ENCODE measurements at regions not wholly inside any gene's neighbourhood (a gene's known extent, or its start where the extent isn't known, plus 50 kb on each side); places are given as distances from the start of the nearest gene placed in this dataset.

GRCh38 chr4:135966936-135967335, 1565.4 kb downstream of the PCDH18 start:
- no peak overlapping the region for H3K27ac ChIP-seq (ENCODE audit: low read length)
- no peaks in the 10 kb centered on the region for H3K4me1 ChIP-seq (ENCODE audit: control insufficient read depth, insufficient read depth, low read length)
- no peaks in the 10 kb centered on the region for H3K27me3 ChIP-seq (ENCODE audit: control insufficient read depth, insufficient read depth, low read length)
- ChIA-PET POLR2A (no interaction called here), CTCF (no interaction called here)
- no peak overlapping the region for H3K4me3 ChIP-seq (ENCODE audit: low read depth in 2 of 2, low read length in 2 of 2)
- H3K9me3 ChIP-seq (ENCODE audit: control insufficient read depth, insufficient read depth, low read depth, low read length) = no peaks in the 10 kb centered on the region
- BruUV-seq (replicated peaks) = no TSS peak
- no peak for ATAC-seq
- intact Hi-C loops (cut with micrococcal nuclease; ENCODE audit: unreplicated experiment) (no loop called here), in situ Hi-C loops (cut with HindIII; ENCODE audit: low pct_unique_long_range_greater_than_20kb, low sequenced_read_pairs) (no loop called here)
- no peak for DNase-seq (ENCODE audit: low read depth, low spot score)
- TF ChIP-seq TCF7L2 (IDR thresholded peaks at IDR 0.05; ENCODE audit: low read depth, low read length) (no peak), POLR2AphosphoS5 (IDR thresholded peaks at IDR 0.05; ENCODE audit: low read depth, low read length) (no peak), SIN3A (IDR thresholded peaks at IDR 0.05; ENCODE audit: borderline replicate concordance, insufficient read depth, low read depth, low read length) (no peak)
- TF ChIP-seq, protein P1, sequence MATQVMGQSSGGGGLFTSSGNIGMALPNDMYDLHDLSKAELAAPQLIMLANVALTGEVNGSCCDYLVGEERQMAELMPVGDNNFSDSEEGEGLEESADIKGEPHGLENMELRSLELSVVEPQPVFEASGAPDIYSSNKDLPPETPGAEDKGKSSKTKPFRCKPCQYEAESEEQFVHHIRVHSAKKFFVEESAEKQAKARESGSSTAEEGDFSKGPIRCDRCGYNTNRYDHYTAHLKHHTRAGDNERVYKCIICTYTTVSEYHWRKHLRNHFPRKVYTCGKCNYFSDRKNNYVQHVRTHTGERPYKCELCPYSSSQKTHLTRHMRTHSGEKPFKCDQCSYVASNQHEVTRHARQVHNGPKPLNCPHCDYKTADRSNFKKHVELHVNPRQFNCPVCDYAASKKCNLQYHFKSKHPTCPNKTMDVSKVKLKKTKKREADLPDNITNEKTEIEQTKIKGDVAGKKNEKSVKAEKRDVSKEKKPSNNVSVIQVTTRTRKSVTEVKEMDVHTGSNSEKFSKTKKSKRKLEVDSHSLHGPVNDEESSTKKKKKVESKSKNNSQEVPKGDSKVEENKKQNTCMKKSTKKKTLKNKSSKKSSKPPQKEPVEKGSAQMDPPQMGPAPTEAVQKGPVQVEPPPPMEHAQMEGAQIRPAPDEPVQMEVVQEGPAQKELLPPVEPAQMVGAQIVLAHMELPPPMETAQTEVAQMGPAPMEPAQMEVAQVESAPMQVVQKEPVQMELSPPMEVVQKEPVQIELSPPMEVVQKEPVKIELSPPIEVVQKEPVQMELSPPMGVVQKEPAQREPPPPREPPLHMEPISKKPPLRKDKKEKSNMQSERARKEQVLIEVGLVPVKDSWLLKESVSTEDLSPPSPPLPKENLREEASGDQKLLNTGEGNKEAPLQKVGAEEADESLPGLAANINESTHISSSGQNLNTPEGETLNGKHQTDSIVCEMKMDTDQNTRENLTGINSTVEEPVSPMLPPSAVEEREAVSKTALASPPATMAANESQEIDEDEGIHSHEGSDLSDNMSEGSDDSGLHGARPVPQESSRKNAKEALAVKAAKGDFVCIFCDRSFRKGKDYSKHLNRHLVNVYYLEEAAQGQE (IDR thresholded peaks at IDR 0.05; ENCODE audit: insufficient read depth in 1 of 2, low read depth in 2 of 2, low read length in 1 of 2) = no peak
- TF ChIP-seq, protein P2, sequence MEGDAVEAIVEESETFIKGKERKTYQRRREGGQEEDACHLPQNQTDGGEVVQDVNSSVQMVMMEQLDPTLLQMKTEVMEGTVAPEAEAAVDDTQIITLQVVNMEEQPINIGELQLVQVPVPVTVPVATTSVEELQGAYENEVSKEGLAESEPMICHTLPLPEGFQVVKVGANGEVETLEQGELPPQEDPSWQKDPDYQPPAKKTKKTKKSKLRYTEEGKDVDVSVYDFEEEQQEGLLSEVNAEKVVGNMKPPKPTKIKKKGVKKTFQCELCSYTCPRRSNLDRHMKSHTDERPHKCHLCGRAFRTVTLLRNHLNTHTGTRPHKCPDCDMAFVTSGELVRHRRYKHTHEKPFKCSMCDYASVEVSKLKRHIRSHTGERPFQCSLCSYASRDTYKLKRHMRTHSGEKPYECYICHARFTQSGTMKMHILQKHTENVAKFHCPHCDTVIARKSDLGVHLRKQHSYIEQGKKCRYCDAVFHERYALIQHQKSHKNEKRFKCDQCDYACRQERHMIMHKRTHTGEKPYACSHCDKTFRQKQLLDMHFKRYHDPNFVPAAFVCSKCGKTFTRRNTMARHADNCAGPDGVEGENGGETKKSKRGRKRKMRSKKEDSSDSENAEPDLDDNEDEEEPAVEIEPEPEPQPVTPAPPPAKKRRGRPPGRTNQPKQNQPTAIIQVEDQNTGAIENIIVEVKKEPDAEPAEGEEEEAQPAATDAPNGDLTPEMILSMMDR (IDR thresholded peaks at IDR 0.05) = no peak
- H3K36me3 ChIP-seq (ENCODE audit: control insufficient read depth, insufficient read depth, low read length) = no peaks in the 10 kb centered on the region

- TF ChIP-seq SIN3A (IDR thresholded peaks at IDR 0.05; ENCODE audit: borderline replicate concordance, insufficient read depth, low read depth, low read length) (no peak), POLR2AphosphoS5 (IDR thresholded peaks at IDR 0.05; ENCODE audit: low read depth, low read length) (no peak), TCF7L2 (IDR thresholded peaks at IDR 0.05; ENCODE audit: low read depth, low read length) (no peak)
- TF ChIP-seq, protein P2 (IDR thresholded peaks at IDR 0.05) = no peak
- TF ChIP-seq, protein P1 (IDR thresholded peaks at IDR 0.05; ENCODE audit: insufficient read depth in 1 of 2, low read depth in 2 of 2, low read length in 1 of 2) = no peak
- DNase-seq (ENCODE audit: low read depth, low spot score) (no peak), ATAC-seq (no peak)
- Histone ChIP-seq H3K4me3 (ENCODE audit: low read depth in 2 of 2, low read length in 2 of 2) (no peak overlapping the region), H3K4me1 (ENCODE audit: control insufficient read depth, insufficient read depth, low read length) (no peaks in the 10 kb centered on the region), H3K36me3 (ENCODE audit: control insufficient read depth, insufficient read depth, low read length) (no peaks in the 10 kb centered on the region), H3K9me3 (ENCODE audit: control insufficient read depth, insufficient read depth, low read depth, low read length) (no peaks in the 10 kb centered on the region), H3K27me3 (ENCODE audit: control insufficient read depth, insufficient read depth, low read length) (no peaks in the 10 kb centered on the region), H3K27ac (ENCODE audit: low read length) (no peak overlapping the region)
- intact Hi-C loops (cut with micrococcal nuclease; ENCODE audit: unreplicated experiment) = no loop called here
- in situ Hi-C loops (cut with HindIII; ENCODE audit: low pct_unique_long_range_greater_than_20kb, low sequenced_read_pairs) = no loop called here
- POLR2A ChIA-PET = no interaction called here
- CTCF ChIA-PET = no interaction called here
- BruUV-seq (replicated peaks) = no TSS peak
Observed at GRCh38 chr4:135963009-135963408, 1569.3 kb downstream of the PCDH18 start.

Measured in Panc1 (cell line).